GM19324 (cell line): ENCODE measurements at regions not wholly inside any gene's neighbourhood (a gene's known extent, or its start where the extent isn't known, plus 50 kb on each side); places are given as distances from the start of the nearest gene placed in this dataset.
"Not testable (repeated sequence)": the region's sequence is repeated elsewhere in the genome, so short reads cannot be mapped to it uniquely, and the experiment has no call there.

ENCODE experiments used
- ATAC-seq: cut with Tn5 transposase; IDR thresholded peaks from one replicate; pipeline ENCODE4 v1.9.1; 2021; ENCODE audit warnings: mild to moderate bottlenecking, moderate library complexity; ENCODE audit not compliant: unreplicated experiment, low FRiP score

- no peak for ATAC-seq
These were observed 138.0 kb upstream of the DNAH14 start for GRCh38 chr1:224791362-224791941.

GRCh38 chr1:224795591-224795990 lies 133.9 kb upstream of the DNAH14 start:
- no peak for ATAC-seq

GRCh38 chr1:224799083-224799482 lies 130.4 kb upstream of the DNAH14 start:
- ATAC-seq, result no peak

- no peak for ATAC-seq
These were observed 128.9 kb upstream of the DNAH14 start for GRCh38 chr1:224800486-224801119.

GRCh38 chr1:224801844-224802490 lies 127.5 kb upstream of the DNAH14 start:
- no peak for ATAC-seq

GRCh38 chr1:224802617-224803016 lies 126.9 kb upstream of the DNAH14 start:
- ATAC-seq, result no peak

- no peak for ATAC-seq
These were observed 125.3 kb upstream of the DNAH14 start for GRCh38 chr1:224804220-224804619.

- no peak for ATAC-seq
These were observed 123.6 kb upstream of the DNAH14 start for GRCh38 chr1:224805889-224806288.

GRCh38 chr1:224809137-224809536 lies 120.3 kb upstream of the DNAH14 start:
- no peak for ATAC-seq

- ATAC-seq, result no peak
These were observed 119.9 kb upstream of the DNAH14 start for GRCh38 chr1:224809613-224810012.

- ATAC-seq, result no peak
These were observed 117.9 kb upstream of the DNAH14 start for GRCh38 chr1:224811564-224811963.

GRCh38 chr1:224815647-224816046 lies 113.8 kb upstream of the DNAH14 start:
- no peak for ATAC-seq

- ATAC-seq, result no peak
These were observed 113.4 kb upstream of the DNAH14 start for GRCh38 chr1:224816062-224816461.

GRCh38 chr1:224817382-224817781 lies 112.1 kb upstream of the DNAH14 start:
- ATAC-seq, result no peak

- ATAC-seq, result no peak
These were observed 109.6 kb upstream of the DNAH14 start for GRCh38 chr1:224819861-224820260.

GRCh38 chr1:224820341-224820740 lies 109.1 kb upstream of the DNAH14 start:
- no peak for ATAC-seq

- ATAC-seq, result not testable (repeated sequence)
These were observed 107.7 kb upstream of the DNAH14 start for GRCh38 chr1:224821751-224822150.

GRCh38 chr1:224825525-224826000 lies 103.9 kb upstream of the DNAH14 start:
- ATAC-seq, result no peak

GRCh38 chr1:224828691-224829090 lies 100.8 kb upstream of the DNAH14 start:
- no peak for ATAC-seq

GRCh38 chr1:224831501-224831900 lies 98.0 kb upstream of the DNAH14 start:
- no peak for ATAC-seq

GRCh38 chr1:224839648-224840300 lies 89.7 kb upstream of the DNAH14 start:
- ATAC-seq, result not testable (repeated sequence)
